ENCODE measurements at regions not wholly inside any gene's neighbourhood (a gene's known extent, or its start where the extent isn't known, plus 50 kb on each side); places are given as distances from the start of the nearest gene placed in this dataset.
A peak's percentile ranks its signal among the peaks of the same experiment; 100 is the strongest.
"Not testable (repeated sequence)": the region's sequence is repeated elsewhere in the genome, so short reads cannot be mapped to it uniquely, and the experiment has no call there.

DNA sequence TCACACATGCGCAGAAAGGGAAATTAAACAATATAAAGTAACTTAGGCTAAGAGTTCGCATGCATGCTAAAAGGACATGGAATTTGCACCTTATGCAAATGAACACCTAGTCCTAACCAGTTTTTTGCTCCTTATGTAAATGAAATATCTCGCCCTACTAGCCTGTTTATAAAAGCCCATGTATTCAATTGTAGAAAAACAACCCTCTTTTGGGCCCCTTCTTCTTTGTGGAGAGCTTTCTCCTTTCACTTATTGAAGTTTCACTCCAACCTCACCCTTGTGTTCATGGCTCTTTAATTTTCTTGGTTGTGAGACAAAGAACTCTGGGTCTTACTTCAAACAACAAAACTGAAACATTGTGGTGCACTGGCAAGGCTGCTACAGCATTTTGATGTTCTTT, 333.4 kb upstream of the ATXN7L3B start:
- Mint-ChIP-seq H3K27me3 (no peaks in the 10 kb centered on the region), H3K36me3 (no peaks in the 10 kb centered on the region), H3K9me3 (peaks cover 2 to 10% (median 4%) of the 10 kb centered on the region in 7 donors), H3K27ac (peak overlapping the region in 1 of 6 donors; percentile 40), H3K4me1 (no peaks in the 10 kb centered on the region), H3K4me3 (no peak overlapping the region)
- ATAC-seq (ENCODE audit: low read depth in 2 of 2) (no peak), DNase-seq (no peak)

DNA sequence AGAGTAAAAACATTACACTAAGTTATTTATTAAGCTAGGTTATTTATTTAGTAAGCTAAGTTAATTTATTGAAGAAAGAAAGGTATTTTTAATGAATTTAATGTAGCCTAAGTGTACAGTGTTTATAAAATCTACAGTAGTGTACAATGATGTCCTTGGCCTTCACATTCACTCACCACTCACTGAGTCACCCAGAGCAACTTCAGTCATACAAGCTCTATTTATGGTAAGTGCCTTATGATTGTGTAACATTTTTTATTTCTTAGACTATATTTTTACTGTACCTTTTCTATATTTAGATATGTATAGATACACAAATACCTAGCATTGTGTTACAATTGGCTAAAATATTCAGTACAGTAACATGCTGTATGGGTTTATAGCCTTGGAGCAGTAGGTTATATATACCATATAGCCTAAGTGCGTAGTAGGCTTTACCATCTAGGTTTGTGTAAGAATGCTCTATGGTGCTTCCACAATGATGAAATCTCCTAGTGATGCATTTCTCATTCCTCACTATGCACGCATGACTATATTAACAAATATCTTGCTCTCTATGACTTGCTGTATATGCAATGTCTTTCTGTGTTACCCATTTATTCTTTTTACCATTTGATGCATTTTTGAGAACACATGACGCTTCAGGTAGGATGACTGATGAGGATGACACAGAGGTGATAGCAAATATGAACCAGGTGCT, 309.6 kb upstream of the ATXN7L3B start:
- H3K36me3 Mint-ChIP-seq, result no peaks in the 10 kb centered on the region
- no peak overlapping the region for H3K27ac Mint-ChIP-seq
- no peaks in the 10 kb centered on the region for H3K4me1 Mint-ChIP-seq
- H3K9me3 Mint-ChIP-seq, result peaks cover 0 to 6% (median 0%) of the 10 kb centered on the region in 7 donors
- H3K27me3 Mint-ChIP-seq, result no peaks in the 10 kb centered on the region
- no peak for DNase-seq
- no peak for ATAC-seq (ENCODE audit: low read depth in 2 of 2)
- no peak overlapping the region for H3K4me3 Mint-ChIP-seq

DNA sequence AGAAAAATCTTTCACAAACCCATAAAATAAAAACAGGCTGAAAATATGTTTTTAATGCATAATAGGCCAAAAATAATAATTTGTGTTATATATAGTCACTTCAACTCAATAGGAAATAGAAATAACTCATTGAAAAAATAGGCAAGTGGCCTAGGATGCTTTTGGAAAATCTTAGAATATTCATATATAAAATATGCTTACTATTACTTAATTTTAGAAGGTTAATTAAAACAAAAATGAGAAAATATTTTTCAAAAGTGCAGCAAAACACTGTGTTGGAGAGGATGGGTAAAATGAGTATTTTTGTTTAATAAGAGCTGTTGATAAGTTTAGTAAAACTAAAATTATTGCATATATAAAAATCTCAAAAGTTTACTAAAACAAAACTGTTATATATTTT, 308.0 kb upstream of the ATXN7L3B start:
- Mint-ChIP-seq H3K4me3 (no peak overlapping the region), H3K9me3 (peaks cover 0 to 6% (median under 1%) of the 10 kb centered on the region in 7 donors), H3K36me3 (no peaks in the 10 kb centered on the region), H3K4me1 (no peaks in the 10 kb centered on the region), H3K27me3 (no peaks in the 10 kb centered on the region), H3K27ac (no peak overlapping the region)
- ATAC-seq (ENCODE audit: low read depth in 2 of 2), result no peak
- DNase-seq, result no peak

DNA sequence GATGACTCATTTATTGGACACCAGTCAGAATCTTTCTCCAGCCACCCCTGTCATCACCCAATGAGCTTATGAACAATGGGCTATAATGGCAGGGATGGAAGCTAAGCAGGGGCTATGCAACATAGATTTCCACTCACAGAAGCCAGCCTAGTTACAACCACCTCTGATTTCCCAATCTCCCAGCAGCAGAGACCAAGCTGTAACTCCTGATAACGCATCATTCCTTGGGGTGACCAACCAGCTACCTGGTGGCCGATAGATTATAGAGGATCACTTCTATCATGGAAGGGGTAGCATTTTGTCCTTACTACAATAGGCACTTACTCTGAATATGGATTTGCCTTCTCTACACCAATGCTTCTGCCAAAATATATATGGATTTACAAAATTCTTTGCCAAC, 302.3 kb upstream of the ATXN7L3B start:
- no peaks in the 10 kb centered on the region for H3K4me1 Mint-ChIP-seq
- no peak for ATAC-seq (ENCODE audit: low read depth in 2 of 2)
- H3K36me3 Mint-ChIP-seq, result no peaks in the 10 kb centered on the region
- DNase-seq, result no peak
- H3K9me3 Mint-ChIP-seq, result peaks cover 3 to 27% (median 11%) of the 10 kb centered on the region in 7 donors
- H3K27me3 Mint-ChIP-seq, result no peaks in the 10 kb centered on the region
- no peak overlapping the region for H3K4me3 Mint-ChIP-seq
- no peak overlapping the region for H3K27ac Mint-ChIP-seq

DNA sequence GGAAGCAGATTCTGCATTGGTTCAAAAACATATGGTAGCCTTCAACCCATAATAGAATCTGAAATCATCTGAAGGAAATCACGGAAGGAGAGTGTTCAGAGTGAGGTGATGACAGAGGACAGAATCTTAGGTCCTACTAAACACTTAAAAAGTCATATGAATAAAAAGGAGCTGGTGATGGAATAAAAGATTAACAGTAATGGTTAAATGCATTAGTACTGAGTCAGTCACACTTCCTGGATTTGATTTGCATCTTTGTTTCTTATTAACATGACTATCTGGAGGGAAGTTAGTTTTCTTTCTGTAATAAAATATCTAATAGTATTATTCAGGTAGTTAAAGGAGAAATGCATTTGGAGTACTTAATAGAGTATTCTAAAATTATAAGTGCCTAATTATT, 296.3 kb upstream of the ATXN7L3B start:
- ATAC-seq (ENCODE audit: low read depth in 2 of 2) (no peak), DNase-seq (no peak)
- H3K9me3 Mint-ChIP-seq, result peaks cover 3 to 22% (median 8%) of the 10 kb centered on the region in 7 donors
- H3K27ac Mint-ChIP-seq, result no peak overlapping the region
- no peaks in the 10 kb centered on the region for H3K36me3 Mint-ChIP-seq
- no peaks in the 10 kb centered on the region for H3K27me3 Mint-ChIP-seq
- H3K4me1 Mint-ChIP-seq, result no peaks in the 10 kb centered on the region
- H3K4me3 Mint-ChIP-seq, result no peak overlapping the region

DNA sequence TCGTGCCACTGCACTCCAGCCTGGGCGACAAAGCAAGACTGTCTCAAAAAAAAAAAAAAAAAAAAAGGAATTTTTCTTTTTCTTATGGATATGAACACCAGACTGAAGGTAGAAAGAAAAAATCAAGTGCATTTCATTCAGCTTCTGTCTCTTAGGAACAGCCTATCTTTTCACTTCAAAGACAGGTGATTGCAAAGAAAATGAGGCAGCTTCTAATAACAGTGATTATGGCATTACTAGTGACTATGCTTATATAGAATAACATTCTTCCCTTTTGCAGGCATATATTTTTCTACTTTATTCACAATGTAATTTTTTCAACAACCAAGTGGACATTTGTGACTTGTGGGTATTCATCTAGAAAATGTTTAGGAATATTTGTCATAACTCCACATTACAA, 295.5 kb upstream of the ATXN7L3B start:
- no peaks in the 10 kb centered on the region for H3K27me3 Mint-ChIP-seq
- no peaks in the 10 kb centered on the region for H3K36me3 Mint-ChIP-seq
- no peak overlapping the region for H3K4me3 Mint-ChIP-seq
- peaks cover 3 to 22% (median 8%) of the 10 kb centered on the region in 7 donors for H3K9me3 Mint-ChIP-seq
- DNase-seq (no peak), ATAC-seq (ENCODE audit: low read depth in 2 of 2) (no peak)
- no peak overlapping the region for H3K27ac Mint-ChIP-seq
- no peaks in the 10 kb centered on the region for H3K4me1 Mint-ChIP-seq

DNA sequence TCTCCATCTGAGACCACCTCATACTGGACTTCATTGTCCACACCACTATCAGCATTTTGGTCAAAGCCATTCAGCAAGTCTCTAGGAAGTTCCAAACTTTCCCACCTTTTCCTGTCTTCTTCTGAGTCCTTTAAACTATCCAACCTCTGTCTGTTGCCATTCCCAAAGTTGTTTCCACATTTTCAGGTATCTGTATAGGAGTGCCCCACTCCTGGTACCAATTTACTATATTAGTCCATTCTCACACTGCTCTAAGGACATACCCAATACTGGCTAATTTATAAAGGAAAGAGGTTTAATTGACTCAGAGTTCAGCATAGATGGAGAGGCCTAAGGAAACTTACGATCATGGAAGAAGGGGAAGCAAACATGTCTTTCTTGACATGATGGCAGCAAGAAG, 292.2 kb upstream of the ATXN7L3B start:
- no peak overlapping the region for H3K27ac Mint-ChIP-seq
- H3K27me3 Mint-ChIP-seq, result no peaks in the 10 kb centered on the region
- no peaks in the 10 kb centered on the region for H3K36me3 Mint-ChIP-seq
- H3K4me1 Mint-ChIP-seq, result no peaks in the 10 kb centered on the region
- DNase-seq (no peak), ATAC-seq (ENCODE audit: low read depth in 2 of 2) (no peak)
- H3K4me3 Mint-ChIP-seq, result no peak overlapping the region
- peaks cover 0 to 15% (median 0%) of the 10 kb centered on the region in 7 donors for H3K9me3 Mint-ChIP-seq

DNA sequence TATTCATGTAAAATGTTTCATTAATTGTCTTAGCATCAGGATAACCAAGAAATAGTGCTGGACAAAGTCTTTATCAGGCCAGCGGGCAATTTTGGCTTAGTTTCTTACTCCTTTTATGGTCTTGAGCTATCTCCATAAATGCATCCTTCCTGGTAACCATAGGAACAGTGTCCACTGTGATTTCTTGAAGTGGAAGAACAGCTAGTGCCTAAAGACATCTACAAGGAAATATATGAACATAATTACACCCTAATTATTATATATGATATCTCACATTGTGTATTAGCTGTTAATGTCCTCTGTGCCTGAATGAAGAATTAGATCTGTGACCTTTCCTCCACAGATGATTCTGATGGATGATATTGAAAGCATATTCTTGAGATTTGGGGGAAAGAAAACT, 286.7 kb upstream of the ATXN7L3B start:
- no peak overlapping the region for H3K27ac Mint-ChIP-seq
- H3K9me3 Mint-ChIP-seq, result peaks cover 2 to 20% (median 5%) of the 10 kb centered on the region in 7 donors
- ATAC-seq (ENCODE audit: low read depth in 2 of 2) (no peak), DNase-seq (no peak)
- no peaks in the 10 kb centered on the region for H3K27me3 Mint-ChIP-seq
- no peaks in the 10 kb centered on the region for H3K36me3 Mint-ChIP-seq
- H3K4me1 Mint-ChIP-seq, result no peaks in the 10 kb centered on the region
- no peak overlapping the region for H3K4me3 Mint-ChIP-seq

DNA sequence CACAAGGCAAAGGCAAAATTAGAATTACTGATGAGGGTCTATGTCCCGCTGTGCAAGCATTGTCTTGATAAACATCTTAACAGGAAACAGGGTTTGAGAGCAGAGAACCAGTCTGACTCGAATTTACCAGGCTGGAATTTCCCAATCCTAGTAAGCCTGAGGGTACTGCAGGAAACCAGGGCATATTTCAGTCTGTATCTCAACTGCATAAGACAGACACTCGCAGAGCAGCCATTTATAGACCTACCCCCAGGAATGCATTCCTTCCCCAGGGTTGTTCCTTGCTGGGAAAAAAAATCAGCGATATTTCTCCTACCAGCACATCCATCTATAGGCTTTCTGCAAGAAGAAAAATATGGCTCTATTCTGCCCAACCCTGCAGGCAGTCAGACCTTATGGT, 283.8 kb upstream of the ATXN7L3B start:
- peaks cover 0 to 20% (median 5%) of the 10 kb centered on the region in 7 donors for H3K9me3 Mint-ChIP-seq
- H3K27me3 Mint-ChIP-seq; H3K27ac Mint-ChIP-seq; H3K36me3 Mint-ChIP-seq; H3K4me1 Mint-ChIP-seq; DNase-seq; ATAC-seq (ENCODE audit: low read depth in 2 of 2); H3K4me3 Mint-ChIP-seq: not testable (repeated sequence)

DNA sequence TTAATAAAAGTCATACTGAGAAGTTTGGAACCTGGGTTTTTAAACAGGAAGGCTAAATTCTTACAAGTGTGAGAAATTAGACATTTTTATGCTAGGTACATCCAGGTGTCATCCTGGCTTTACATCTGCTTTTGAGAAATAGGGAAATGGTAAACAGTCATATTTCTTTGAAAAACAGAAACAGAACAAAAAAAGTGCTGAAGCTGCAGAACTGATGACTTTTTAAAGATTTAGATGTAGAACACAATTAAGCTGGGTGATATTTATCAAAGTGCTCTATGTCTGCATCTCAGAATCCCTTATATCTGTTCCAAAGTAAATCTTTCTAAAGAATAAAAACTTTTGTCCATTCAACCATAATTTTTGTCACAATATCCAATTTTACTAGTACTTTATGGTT, 282.9 kb upstream of the ATXN7L3B start:
- Mint-ChIP-seq H3K9me3 (peaks cover 0 to 20% (median 5%) of the 10 kb centered on the region in 7 donors), H3K4me1 (no peaks in the 10 kb centered on the region), H3K27ac (no peak overlapping the region), H3K27me3 (no peaks in the 10 kb centered on the region), H3K4me3 (no peak overlapping the region), H3K36me3 (no peaks in the 10 kb centered on the region)
- DNase-seq (no peak), ATAC-seq (ENCODE audit: low read depth in 2 of 2) (no peak)

DNA sequence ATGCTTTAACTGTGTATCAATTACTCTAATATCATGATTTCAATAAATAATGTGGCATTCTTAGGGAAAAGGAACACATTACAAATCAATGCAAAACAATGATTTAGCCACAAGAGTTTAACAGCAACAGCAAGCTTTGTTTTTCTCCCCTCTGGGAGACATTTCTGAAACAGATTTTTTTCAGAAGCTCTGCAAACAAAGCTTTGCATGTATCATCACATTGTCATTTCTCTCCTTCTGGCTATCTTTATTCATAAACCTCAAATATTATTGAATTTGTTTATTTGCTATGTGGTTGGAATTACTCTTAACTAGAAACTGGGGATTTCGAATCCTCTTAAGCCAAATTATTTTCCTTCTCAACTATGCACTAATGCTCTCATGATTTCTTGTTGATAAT, 278.4 kb upstream of the ATXN7L3B start:
- no peak for ATAC-seq (ENCODE audit: low read depth in 2 of 2)

DNA sequence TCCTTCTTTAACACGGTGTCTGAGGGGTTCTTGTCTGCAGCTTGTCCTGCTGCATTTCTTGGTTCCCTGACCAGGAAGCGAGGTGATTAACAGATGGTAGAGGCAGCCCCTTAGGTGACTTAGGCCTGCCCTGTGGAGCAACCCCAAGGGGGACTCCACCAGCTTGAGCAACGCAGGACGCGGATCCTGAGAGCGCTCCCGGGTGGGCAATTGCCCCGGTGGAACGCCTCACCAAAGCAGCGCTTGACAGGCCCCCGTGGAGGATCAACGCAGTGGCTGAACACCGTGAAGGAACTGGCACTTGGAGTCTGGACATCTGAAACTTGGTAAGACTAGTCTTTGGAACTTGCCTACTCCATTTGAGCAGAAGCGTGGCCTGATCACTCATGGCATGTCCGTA, 272.9 kb upstream of the ATXN7L3B start:
- DNase-seq (no peak), ATAC-seq (ENCODE audit: low read depth in 2 of 2) (no peak)
- H3K4me1 Mint-ChIP-seq, result no peaks in the 10 kb centered on the region
- no peaks in the 10 kb centered on the region for H3K27me3 Mint-ChIP-seq
- no peak overlapping the region for H3K27ac Mint-ChIP-seq
- peaks cover 0 to 11% (median 3%) of the 10 kb centered on the region in 7 donors for H3K9me3 Mint-ChIP-seq
- H3K36me3 Mint-ChIP-seq, result no peaks in the 10 kb centered on the region
- no peak overlapping the region for H3K4me3 Mint-ChIP-seq

More for the DNA sequence above, 278.4 kb upstream of the ATXN7L3B start:
- no peaks in the 10 kb centered on the region for H3K4me1 Mint-ChIP-seq
- H3K4me3 Mint-ChIP-seq, result no peak overlapping the region
- DNase-seq, result no peak
- no peaks in the 10 kb centered on the region for H3K27me3 Mint-ChIP-seq
- peaks cover 0 to 9% (median 0%) of the 10 kb centered on the region in 7 donors for H3K9me3 Mint-ChIP-seq
- no peaks in the 10 kb centered on the region for H3K36me3 Mint-ChIP-seq
- no peak overlapping the region for H3K27ac Mint-ChIP-seq

DNA sequence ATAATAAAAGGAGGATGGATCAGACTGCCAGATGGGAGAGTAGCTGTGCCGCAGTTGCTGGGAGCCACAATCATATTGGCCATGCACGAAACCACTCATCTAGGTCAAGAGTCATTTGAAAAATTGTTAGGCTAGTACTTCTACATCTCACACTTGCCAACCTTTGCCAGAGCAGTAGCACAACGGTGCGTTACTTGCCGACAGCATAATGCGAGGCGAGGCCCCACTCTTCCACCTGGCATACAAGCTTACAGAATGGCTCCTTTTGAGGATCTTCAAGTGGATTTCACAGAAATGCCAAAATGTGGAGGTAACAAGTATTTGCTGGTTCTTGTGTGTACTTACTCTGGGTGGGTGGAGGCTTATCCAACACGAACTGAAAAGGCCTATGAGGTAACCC, 268.3 kb upstream of the ATXN7L3B start:
- H3K9me3 Mint-ChIP-seq; ATAC-seq (ENCODE audit: low read depth in 2 of 2); H3K4me3 Mint-ChIP-seq; H3K36me3 Mint-ChIP-seq; H3K27me3 Mint-ChIP-seq; H3K4me1 Mint-ChIP-seq; H3K27ac Mint-ChIP-seq; DNase-seq: not testable (repeated sequence)

DNA sequence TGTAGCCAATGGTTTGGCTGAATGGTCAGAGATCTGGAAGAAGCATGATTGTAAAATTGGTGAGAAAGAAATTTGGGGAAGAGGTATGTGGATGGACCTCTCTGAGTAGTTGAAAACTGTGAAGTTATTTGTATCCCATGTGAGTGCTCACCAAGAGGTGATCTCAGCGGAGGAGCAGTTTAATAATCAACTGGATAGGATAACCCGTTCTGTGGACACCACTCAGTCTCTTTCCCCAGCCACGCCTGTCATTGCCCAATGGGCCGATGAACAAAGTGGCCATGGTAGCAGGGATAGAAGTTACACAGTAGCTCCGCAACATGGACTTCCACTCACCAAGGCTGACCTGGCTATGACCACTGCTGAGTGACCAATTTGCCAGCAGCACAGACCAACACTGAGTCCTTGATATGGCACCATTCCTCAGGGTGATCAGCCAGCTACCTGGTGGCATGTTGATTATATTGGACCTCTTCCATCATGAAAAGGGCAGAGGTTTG, 257.4 kb upstream of the ATXN7L3B start:
- Mint-ChIP-seq H3K27ac (no peak overlapping the region), H3K9me3 (peaks cover 2 to 17% (median 7%) of the 10 kb centered on the region in 7 donors), H3K4me3 (no peak overlapping the region), H3K27me3 (no peaks in the 10 kb centered on the region), H3K36me3 (no peaks in the 10 kb centered on the region), H3K4me1 (no peaks in the 10 kb centered on the region)
- DNase-seq (no peak), ATAC-seq (ENCODE audit: low read depth in 2 of 2) (no peak)
